ENCODE measurements at regions not wholly inside any gene's neighbourhood (a gene's known extent, or its start where the extent isn't known, plus 50 kb on each side); places are given as distances from the start of the nearest gene placed in this dataset.

- TF ChIP-seq YY1 (IDR thresholded peaks at IDR 0.05; ENCODE audit: low read depth) (no peak), CREB1 (IDR thresholded peaks at IDR 0.05; ENCODE audit: low read depth) (no peak), ZBTB7A (IDR thresholded peaks at IDR 0.05; ENCODE audit: low read depth) (no peak), CEBPB (IDR thresholded peaks at IDR 0.05) (no peak), TCF12 (IDR thresholded peaks at IDR 0.05; ENCODE audit: low read depth) (no peak), REST (IDR thresholded peaks at IDR 0.05; ENCODE audit: low read depth) (no peak), RAD21 (IDR thresholded peaks at IDR 0.05; ENCODE audit: low read depth) (no peak), NFIC (IDR thresholded peaks at IDR 0.05) (no peak), TAF1 (IDR thresholded peaks at IDR 0.05; ENCODE audit: low read depth) (no peak), MAX (IDR thresholded peaks at IDR 0.05) (no peak), FOXM1 (IDR thresholded peaks at IDR 0.05; ENCODE audit: borderline replicate concordance, low read depth) (no peak), EP300 (IDR thresholded peaks at IDR 0.05; ENCODE audit: borderline replicate concordance) (no peak), TEAD4 (IDR thresholded peaks at IDR 0.05) (no peak), EGR1 (IDR thresholded peaks at IDR 0.05) (no peak), USF1 (IDR thresholded peaks at IDR 0.05) (no peak)
Observed at GRCh38 chr17:68658999-68659780, 58.0 kb upstream of the FAM20A start.

- TF ChIP-seq ZBTB7A (IDR thresholded peaks at IDR 0.05; ENCODE audit: low read depth) (no peak), CEBPB (IDR thresholded peaks at IDR 0.05) (no peak), FOXM1 (IDR thresholded peaks at IDR 0.05; ENCODE audit: borderline replicate concordance, low read depth) (no peak), TCF12 (IDR thresholded peaks at IDR 0.05; ENCODE audit: low read depth) (no peak), EP300 (IDR thresholded peaks at IDR 0.05; ENCODE audit: borderline replicate concordance) (no peak), REST (IDR thresholded peaks at IDR 0.05; ENCODE audit: low read depth) (no peak), TAF1 (IDR thresholded peaks at IDR 0.05; ENCODE audit: low read depth) (no peak), YY1 (IDR thresholded peaks at IDR 0.05; ENCODE audit: low read depth) (no peak), CREB1 (IDR thresholded peaks at IDR 0.05; ENCODE audit: low read depth) (no peak), MAX (IDR thresholded peaks at IDR 0.05) (no peak), NFIC (IDR thresholded peaks at IDR 0.05) (no peak), USF1 (IDR thresholded peaks at IDR 0.05) (no peak)
Observed at GRCh38 chr17:68657576-68657975, 56.4 kb upstream of the FAM20A start.

- TF ChIP-seq EP300 (IDR thresholded peaks at IDR 0.05; ENCODE audit: borderline replicate concordance) (no peak), FOXM1 (IDR thresholded peaks at IDR 0.05; ENCODE audit: borderline replicate concordance, low read depth) (no peak), CEBPB (IDR thresholded peaks at IDR 0.05) (no peak), USF1 (IDR thresholded peaks at IDR 0.05) (no peak), TAF1 (IDR thresholded peaks at IDR 0.05; ENCODE audit: low read depth) (no peak), ZBTB7A (IDR thresholded peaks at IDR 0.05; ENCODE audit: low read depth) (no peak), YY1 (IDR thresholded peaks at IDR 0.05; ENCODE audit: low read depth) (no peak), TCF12 (IDR thresholded peaks at IDR 0.05; ENCODE audit: low read depth) (no peak), REST (IDR thresholded peaks at IDR 0.05; ENCODE audit: low read depth) (no peak), EGR1 (IDR thresholded peaks at IDR 0.05) (no peak), NFIC (IDR thresholded peaks at IDR 0.05) (no peak), MAX (IDR thresholded peaks at IDR 0.05) (no peak), CREB1 (IDR thresholded peaks at IDR 0.05; ENCODE audit: low read depth) (no peak), RAD21 (IDR thresholded peaks at IDR 0.05; ENCODE audit: low read depth) (no peak), TEAD4 (IDR thresholded peaks at IDR 0.05) (no peak)
Observed at GRCh38 chr17:68657166-68657565, 56.0 kb upstream of the FAM20A start.

Data from Ishikawa (cell line).